ENCODE measurements at regions not wholly inside any gene's neighbourhood (a gene's known extent, or its start where the extent isn't known, plus 50 kb on each side); places are given as distances from the start of the nearest gene placed in this dataset.

GRCh38 chr1:9455487-9456234 lies 83.6 kb upstream of the SLC25A33 start:
- peaks cover 6% of the 10 kb centered on the region for H3K27me3 ChIP-seq (replicated peaks; ENCODE audit: insufficient read depth, low read length)
- H3K9me2 ChIP-seq (replicated peaks; ENCODE audit: insufficient read depth, low read length) = no peaks in the 10 kb centered on the region
- H3F3A ChIP-seq (ENCODE audit: insufficient read depth, low read length) = no peaks in the 10 kb centered on the region
- no peak overlapping the region for H3K27ac ChIP-seq (ENCODE audit: low read length)
- H3K4me2 ChIP-seq (ENCODE audit: low read depth, low read length) = no peak overlapping the region
- H3K9me3 ChIP-seq (replicated peaks; ENCODE audit: insufficient read depth, low read length) = no peaks in the 10 kb centered on the region
- no peak overlapping the region for H3K9ac ChIP-seq (ENCODE audit: low read length)
- no peaks in the 10 kb centered on the region for H3K79me2 ChIP-seq (ENCODE audit: low read length)
- TF ChIP-seq, protein P1, sequence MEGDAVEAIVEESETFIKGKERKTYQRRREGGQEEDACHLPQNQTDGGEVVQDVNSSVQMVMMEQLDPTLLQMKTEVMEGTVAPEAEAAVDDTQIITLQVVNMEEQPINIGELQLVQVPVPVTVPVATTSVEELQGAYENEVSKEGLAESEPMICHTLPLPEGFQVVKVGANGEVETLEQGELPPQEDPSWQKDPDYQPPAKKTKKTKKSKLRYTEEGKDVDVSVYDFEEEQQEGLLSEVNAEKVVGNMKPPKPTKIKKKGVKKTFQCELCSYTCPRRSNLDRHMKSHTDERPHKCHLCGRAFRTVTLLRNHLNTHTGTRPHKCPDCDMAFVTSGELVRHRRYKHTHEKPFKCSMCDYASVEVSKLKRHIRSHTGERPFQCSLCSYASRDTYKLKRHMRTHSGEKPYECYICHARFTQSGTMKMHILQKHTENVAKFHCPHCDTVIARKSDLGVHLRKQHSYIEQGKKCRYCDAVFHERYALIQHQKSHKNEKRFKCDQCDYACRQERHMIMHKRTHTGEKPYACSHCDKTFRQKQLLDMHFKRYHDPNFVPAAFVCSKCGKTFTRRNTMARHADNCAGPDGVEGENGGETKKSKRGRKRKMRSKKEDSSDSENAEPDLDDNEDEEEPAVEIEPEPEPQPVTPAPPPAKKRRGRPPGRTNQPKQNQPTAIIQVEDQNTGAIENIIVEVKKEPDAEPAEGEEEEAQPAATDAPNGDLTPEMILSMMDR (IDR thresholded peaks at IDR 0.05; ENCODE audit: low read length) = peak; percentile 83
- no peak for TF ChIP-seq EZH2phosphoT487 (IDR thresholded peaks at IDR 0.05; ENCODE audit: low read length)
- no peaks in the 10 kb centered on the region for H3K4me1 ChIP-seq (ENCODE audit: low read length)
- no peaks in the 10 kb centered on the region for H4K20me1 ChIP-seq (ENCODE audit: insufficient read depth, low read length)
- H2AFZ ChIP-seq (ENCODE audit: low read length) = no peak overlapping the region
- peak; percentile 26 for DNase-seq
- H3K4me3 ChIP-seq (ENCODE audit: low read length) = no peak overlapping the region
- H3K36me3 ChIP-seq (replicated peaks; ENCODE audit: insufficient read depth, low read length) = no peaks in the 10 kb centered on the region

DNA sequence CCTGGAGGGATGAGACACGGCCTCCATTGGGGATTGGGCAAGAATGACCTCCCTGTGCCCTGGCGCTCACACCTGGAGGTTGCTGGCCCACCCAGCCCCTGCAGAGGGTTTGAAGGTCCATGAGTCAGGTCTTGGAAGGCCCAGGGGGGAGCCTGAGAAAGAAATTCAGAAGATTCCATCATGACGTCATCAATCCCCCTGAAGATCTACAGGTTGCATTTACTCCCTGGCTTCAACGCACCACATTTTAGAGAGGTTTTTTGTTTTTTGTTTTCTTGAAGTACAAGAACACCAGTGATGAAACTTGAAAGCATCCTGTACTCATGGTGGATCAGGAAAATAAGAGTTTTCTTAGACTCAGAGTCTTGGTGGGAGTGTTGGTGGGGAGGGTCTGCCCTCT lies 82.4 kb upstream of the SLC25A33 start:
- peaks cover 6% of the 10 kb centered on the region for H3K27me3 ChIP-seq (replicated peaks; ENCODE audit: insufficient read depth, low read length)
- H3K79me2 ChIP-seq (ENCODE audit: low read length) = no peaks in the 10 kb centered on the region
- DNase-seq = no peak
- no peaks in the 10 kb centered on the region for H3K4me1 ChIP-seq (ENCODE audit: low read length)
- no peak overlapping the region for H2AFZ ChIP-seq (ENCODE audit: low read length)
- no peaks in the 10 kb centered on the region for H3K9me3 ChIP-seq (replicated peaks; ENCODE audit: insufficient read depth, low read length)
- H3K27ac ChIP-seq (ENCODE audit: low read length) = no peak overlapping the region
- H4K20me1 ChIP-seq (ENCODE audit: insufficient read depth, low read length) = no peaks in the 10 kb centered on the region
- H3K4me3 ChIP-seq (ENCODE audit: low read length) = no peak overlapping the region
- H3K4me2 ChIP-seq (ENCODE audit: low read depth, low read length) = no peak overlapping the region
- H3F3A ChIP-seq (ENCODE audit: insufficient read depth, low read length) = no peaks in the 10 kb centered on the region
- H3K36me3 ChIP-seq (replicated peaks; ENCODE audit: insufficient read depth, low read length) = no peaks in the 10 kb centered on the region
- no peak overlapping the region for H3K9ac ChIP-seq (ENCODE audit: low read length)
- H3K9me2 ChIP-seq (replicated peaks; ENCODE audit: insufficient read depth, low read length) = no peaks in the 10 kb centered on the region
- TF ChIP-seq EZH2phosphoT487 (IDR thresholded peaks at IDR 0.05; ENCODE audit: low read length) = no peak

- Histone ChIP-seq H3K4me1 (ENCODE audit: low read length) (no peaks in the 10 kb centered on the region), H3K27ac (ENCODE audit: low read length) (no peak overlapping the region), H2AFZ (ENCODE audit: low read length) (no peak overlapping the region), H3K9me3 (replicated peaks; ENCODE audit: insufficient read depth, low read length) (no peaks in the 10 kb centered on the region), H3K9me2 (replicated peaks; ENCODE audit: insufficient read depth, low read length) (no peaks in the 10 kb centered on the region), H3K27me3 (replicated peaks; ENCODE audit: insufficient read depth, low read length) (peaks cover 6% of the 10 kb centered on the region), H3K4me3 (ENCODE audit: low read length) (no peak overlapping the region), H3F3A (ENCODE audit: insufficient read depth, low read length) (no peaks in the 10 kb centered on the region), H3K4me2 (ENCODE audit: low read depth, low read length) (no peak overlapping the region), H4K20me1 (ENCODE audit: insufficient read depth, low read length) (no peaks in the 10 kb centered on the region), H3K9ac (ENCODE audit: low read length) (no peak overlapping the region), H3K79me2 (ENCODE audit: low read length) (no peaks in the 10 kb centered on the region), H3K36me3 (replicated peaks; ENCODE audit: insufficient read depth, low read length) (no peaks in the 10 kb centered on the region)
- no peak for DNase-seq
- TF ChIP-seq EZH2 (optimal IDR thresholded peaks at IDR 0.05; ENCODE audit: low read depth, low read length) (no peak), EZH2phosphoT487 (IDR thresholded peaks at IDR 0.05; ENCODE audit: low read length) (no peak)
- TF ChIP-seq, protein P1 (IDR thresholded peaks at IDR 0.05; ENCODE audit: low read length) = no peak
Measured at GRCh38 chr1:9459816-9460407, 79.4 kb upstream of the SLC25A33 start.

DNA sequence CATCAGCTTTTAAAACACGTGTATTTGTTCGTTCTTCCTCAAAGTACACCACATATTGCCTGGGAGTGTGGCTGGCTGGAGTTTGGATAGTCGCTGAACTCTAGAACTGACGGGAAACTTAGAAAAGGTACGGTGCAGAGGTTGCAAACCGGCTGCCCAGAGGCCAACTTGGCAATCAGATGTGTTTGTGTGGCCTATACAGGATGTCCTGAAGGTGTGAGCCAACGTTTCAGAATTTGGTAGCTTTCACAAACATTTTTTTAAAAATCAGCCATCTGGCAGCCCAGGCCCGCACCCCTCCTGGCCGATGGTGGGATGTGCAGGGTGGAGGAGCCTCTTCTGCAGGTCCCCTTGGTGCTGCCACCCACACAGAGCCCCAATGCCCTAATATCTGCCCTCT lies 73.6 kb upstream of the SLC25A33 start:
- DNase-seq = no peak
- H3K79me2 ChIP-seq (ENCODE audit: low read length) = no peaks in the 10 kb centered on the region
- no peaks in the 10 kb centered on the region for H3K9me3 ChIP-seq (replicated peaks; ENCODE audit: insufficient read depth, low read length)
- H3K27me3 ChIP-seq (replicated peaks; ENCODE audit: insufficient read depth, low read length) = peaks cover 13% of the 10 kb centered on the region; the same call in 1 of the 2 replicates
- no peak for TF ChIP-seq EZH2 (optimal IDR thresholded peaks at IDR 0.05; ENCODE audit: low read depth, low read length)
- no peak for TF ChIP-seq EZH2phosphoT487 (IDR thresholded peaks at IDR 0.05; ENCODE audit: low read length)
- TF ChIP-seq, protein P1 (IDR thresholded peaks at IDR 0.05; ENCODE audit: low read length) = no peak
- no peaks in the 10 kb centered on the region for H3K9me2 ChIP-seq (replicated peaks; ENCODE audit: insufficient read depth, low read length)
- H3K4me1 ChIP-seq (ENCODE audit: low read length) = no peaks in the 10 kb centered on the region
- no peaks in the 10 kb centered on the region for H3K36me3 ChIP-seq (replicated peaks; ENCODE audit: insufficient read depth, low read length)
- H3K4me2 ChIP-seq (ENCODE audit: low read depth, low read length) = no peak overlapping the region
- no peak overlapping the region for H3K4me3 ChIP-seq (ENCODE audit: low read length)
- no peaks in the 10 kb centered on the region for H4K20me1 ChIP-seq (ENCODE audit: insufficient read depth, low read length)
- no peak overlapping the region for H2AFZ ChIP-seq (ENCODE audit: low read length)
- H3K9ac ChIP-seq (ENCODE audit: low read length) = no peak overlapping the region
- no peak overlapping the region for H3K27ac ChIP-seq (ENCODE audit: low read length)
- H3F3A ChIP-seq (ENCODE audit: insufficient read depth, low read length) = no peaks in the 10 kb centered on the region
